ENCODE measurements at regions not wholly inside any gene's neighbourhood (a gene's known extent, or its start where the extent isn't known, plus 50 kb on each side); places are given as distances from the start of the nearest gene placed in this dataset.

DNA sequence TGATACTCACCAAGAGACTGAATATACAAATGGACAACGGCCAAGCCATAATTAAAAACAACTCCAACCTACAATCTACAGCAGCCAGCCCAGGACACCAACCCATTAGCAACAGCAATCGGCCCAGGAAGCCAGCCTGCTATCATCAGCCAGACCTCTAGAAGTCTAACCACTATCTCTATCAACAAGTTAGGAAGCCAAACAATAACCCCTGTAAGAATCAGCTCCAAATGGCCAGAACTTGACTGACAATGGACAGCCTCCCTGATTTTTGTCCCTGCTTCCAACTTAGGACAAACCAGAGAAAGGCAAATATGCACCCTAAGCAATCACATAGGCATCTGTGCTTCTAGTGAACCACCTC is 511.8 kb upstream of the JARID2 start:
- TF ChIP-seq EP300 (IDR thresholded peaks at IDR 0.05; ENCODE audit: borderline replicate concordance in 1 of 2, low read depth in 1 of 2, low read length in 1 of 2) (no peak), POLR2AphosphoS5 (IDR thresholded peaks at IDR 0.05; ENCODE audit: low read depth, low read length) (no peak), RAD21 (IDR thresholded peaks at IDR 0.05; ENCODE audit: low read length) (no peak), EZH2phosphoT487 (IDR thresholded peaks at IDR 0.05; ENCODE audit: borderline replicate concordance, low read depth) (no peak), ELF1 (IDR thresholded peaks at IDR 0.05) (no peak), CHD2 (IDR thresholded peaks at IDR 0.05; ENCODE audit: low read length, partially characterized antibody) (no peak), RXRA (IDR thresholded peaks at IDR 0.05; ENCODE audit: borderline replicate concordance, low read depth) (no peak), TAF1 (IDR thresholded peaks at IDR 0.05; ENCODE audit: borderline replicate concordance, low read depth, low read length) (no peak)
- TF ChIP-seq, protein P1, sequence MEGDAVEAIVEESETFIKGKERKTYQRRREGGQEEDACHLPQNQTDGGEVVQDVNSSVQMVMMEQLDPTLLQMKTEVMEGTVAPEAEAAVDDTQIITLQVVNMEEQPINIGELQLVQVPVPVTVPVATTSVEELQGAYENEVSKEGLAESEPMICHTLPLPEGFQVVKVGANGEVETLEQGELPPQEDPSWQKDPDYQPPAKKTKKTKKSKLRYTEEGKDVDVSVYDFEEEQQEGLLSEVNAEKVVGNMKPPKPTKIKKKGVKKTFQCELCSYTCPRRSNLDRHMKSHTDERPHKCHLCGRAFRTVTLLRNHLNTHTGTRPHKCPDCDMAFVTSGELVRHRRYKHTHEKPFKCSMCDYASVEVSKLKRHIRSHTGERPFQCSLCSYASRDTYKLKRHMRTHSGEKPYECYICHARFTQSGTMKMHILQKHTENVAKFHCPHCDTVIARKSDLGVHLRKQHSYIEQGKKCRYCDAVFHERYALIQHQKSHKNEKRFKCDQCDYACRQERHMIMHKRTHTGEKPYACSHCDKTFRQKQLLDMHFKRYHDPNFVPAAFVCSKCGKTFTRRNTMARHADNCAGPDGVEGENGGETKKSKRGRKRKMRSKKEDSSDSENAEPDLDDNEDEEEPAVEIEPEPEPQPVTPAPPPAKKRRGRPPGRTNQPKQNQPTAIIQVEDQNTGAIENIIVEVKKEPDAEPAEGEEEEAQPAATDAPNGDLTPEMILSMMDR (IDR thresholded peaks at IDR 0.05), result no peak
- TF ChIP-seq, protein P2, sequence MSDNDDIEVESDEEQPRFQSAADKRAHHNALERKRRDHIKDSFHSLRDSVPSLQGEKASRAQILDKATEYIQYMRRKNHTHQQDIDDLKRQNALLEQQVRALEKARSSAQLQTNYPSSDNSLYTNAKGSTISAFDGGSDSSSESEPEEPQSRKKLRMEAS (IDR thresholded peaks at IDR 0.05; ENCODE audit: low read depth), result no peak
- TF ChIP-seq, protein P3, sequence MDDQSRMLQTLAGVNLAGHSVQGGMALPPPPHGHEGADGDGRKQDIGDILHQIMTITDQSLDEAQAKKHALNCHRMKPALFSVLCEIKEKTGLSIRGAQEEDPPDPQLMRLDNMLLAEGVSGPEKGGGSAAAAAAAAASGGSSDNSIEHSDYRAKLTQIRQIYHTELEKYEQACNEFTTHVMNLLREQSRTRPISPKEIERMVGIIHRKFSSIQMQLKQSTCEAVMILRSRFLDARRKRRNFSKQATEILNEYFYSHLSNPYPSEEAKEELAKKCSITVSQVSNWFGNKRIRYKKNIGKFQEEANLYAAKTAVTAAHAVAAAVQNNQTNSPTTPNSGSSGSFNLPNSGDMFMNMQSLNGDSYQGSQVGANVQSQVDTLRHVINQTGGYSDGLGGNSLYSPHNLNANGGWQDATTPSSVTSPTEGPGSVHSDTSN (IDR thresholded peaks at IDR 0.05), result no peak
- TF ChIP-seq, protein P4, sequence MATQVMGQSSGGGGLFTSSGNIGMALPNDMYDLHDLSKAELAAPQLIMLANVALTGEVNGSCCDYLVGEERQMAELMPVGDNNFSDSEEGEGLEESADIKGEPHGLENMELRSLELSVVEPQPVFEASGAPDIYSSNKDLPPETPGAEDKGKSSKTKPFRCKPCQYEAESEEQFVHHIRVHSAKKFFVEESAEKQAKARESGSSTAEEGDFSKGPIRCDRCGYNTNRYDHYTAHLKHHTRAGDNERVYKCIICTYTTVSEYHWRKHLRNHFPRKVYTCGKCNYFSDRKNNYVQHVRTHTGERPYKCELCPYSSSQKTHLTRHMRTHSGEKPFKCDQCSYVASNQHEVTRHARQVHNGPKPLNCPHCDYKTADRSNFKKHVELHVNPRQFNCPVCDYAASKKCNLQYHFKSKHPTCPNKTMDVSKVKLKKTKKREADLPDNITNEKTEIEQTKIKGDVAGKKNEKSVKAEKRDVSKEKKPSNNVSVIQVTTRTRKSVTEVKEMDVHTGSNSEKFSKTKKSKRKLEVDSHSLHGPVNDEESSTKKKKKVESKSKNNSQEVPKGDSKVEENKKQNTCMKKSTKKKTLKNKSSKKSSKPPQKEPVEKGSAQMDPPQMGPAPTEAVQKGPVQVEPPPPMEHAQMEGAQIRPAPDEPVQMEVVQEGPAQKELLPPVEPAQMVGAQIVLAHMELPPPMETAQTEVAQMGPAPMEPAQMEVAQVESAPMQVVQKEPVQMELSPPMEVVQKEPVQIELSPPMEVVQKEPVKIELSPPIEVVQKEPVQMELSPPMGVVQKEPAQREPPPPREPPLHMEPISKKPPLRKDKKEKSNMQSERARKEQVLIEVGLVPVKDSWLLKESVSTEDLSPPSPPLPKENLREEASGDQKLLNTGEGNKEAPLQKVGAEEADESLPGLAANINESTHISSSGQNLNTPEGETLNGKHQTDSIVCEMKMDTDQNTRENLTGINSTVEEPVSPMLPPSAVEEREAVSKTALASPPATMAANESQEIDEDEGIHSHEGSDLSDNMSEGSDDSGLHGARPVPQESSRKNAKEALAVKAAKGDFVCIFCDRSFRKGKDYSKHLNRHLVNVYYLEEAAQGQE (IDR thresholded peaks at IDR 0.05; ENCODE audit: low read depth, low read length), result no peak

Measured in SK-N-SH (cell line).